DLD1 (cell line): ENCODE measurements at regions not wholly inside any gene's neighbourhood (a gene's known extent, or its start where the extent isn't known, plus 50 kb on each side); places are given as distances from the start of the nearest gene placed in this dataset.

Source experiments
- in situ Hi-C: cut with HindIII; loops from 2 replicates; pipeline ENCODE4 v1.10.0; 2017; ENCODE audit warnings: low sequenced_read_pairs

DNA sequence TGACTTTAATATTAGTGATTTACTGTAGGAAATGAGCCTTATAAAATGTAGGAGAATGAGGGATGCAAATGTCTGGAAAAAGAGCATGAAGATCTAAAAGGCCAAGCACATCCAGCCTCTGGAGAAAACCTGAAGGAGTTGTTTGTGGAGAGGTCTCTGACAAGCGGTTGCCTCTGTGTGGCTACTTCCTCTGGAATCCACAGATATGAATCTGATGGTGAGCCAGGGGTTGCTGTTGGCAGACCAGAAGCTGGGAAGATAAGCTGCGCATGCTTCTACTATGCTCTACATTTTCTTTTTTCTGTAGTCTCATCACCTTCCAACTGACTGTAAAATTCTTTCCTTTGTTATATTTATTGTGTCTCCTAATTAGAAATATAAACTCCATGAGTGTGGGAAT, 248.6 kb downstream of the OLFM3 start:
- in situ Hi-C loops, result no loop called here
